Fibroblast of mammary gland (primary cell): ENCODE measurements at regions not wholly inside any gene's neighbourhood (a gene's known extent, or its start where the extent isn't known, plus 50 kb on each side); places are given as distances from the start of the nearest gene placed in this dataset.

Source experiments
- DNase-seq: peaks from one replicate; pipeline ENCODE4 v3.0.0-alpha.2; 2010; ENCODE audit warnings: low read depth
- H3K4me3 ChIP-seq: 2 replicates; pipeline ENCODE4 v1.5.1; 2011; ENCODE audit warnings: low read depth, mild to moderate bottlenecking, low read length, moderate library complexity; ENCODE audit not compliant: control insufficient read depth
- TF ChIP-seq, protein P1 (sequence below): conservative IDR thresholded peaks from 2 replicates; pipeline ENCODE4 v1.5.1; 2011; ENCODE audit warnings: low read depth, low read length, inconsistent platforms; ENCODE audit not compliant: control insufficient read depth, insufficient read depth

GRCh38 chr2:192484903-192485302 lies 290.2 kb upstream of the TMEFF2 start:
- TF ChIP-seq, protein P1, sequence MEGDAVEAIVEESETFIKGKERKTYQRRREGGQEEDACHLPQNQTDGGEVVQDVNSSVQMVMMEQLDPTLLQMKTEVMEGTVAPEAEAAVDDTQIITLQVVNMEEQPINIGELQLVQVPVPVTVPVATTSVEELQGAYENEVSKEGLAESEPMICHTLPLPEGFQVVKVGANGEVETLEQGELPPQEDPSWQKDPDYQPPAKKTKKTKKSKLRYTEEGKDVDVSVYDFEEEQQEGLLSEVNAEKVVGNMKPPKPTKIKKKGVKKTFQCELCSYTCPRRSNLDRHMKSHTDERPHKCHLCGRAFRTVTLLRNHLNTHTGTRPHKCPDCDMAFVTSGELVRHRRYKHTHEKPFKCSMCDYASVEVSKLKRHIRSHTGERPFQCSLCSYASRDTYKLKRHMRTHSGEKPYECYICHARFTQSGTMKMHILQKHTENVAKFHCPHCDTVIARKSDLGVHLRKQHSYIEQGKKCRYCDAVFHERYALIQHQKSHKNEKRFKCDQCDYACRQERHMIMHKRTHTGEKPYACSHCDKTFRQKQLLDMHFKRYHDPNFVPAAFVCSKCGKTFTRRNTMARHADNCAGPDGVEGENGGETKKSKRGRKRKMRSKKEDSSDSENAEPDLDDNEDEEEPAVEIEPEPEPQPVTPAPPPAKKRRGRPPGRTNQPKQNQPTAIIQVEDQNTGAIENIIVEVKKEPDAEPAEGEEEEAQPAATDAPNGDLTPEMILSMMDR, result no peak
- DNase-seq, result no peak
- no peak overlapping the region for H3K4me3 ChIP-seq

GRCh38 chr2:192480984-192481383 lies 286.3 kb upstream of the TMEFF2 start:
- TF ChIP-seq, protein P1, result no peak
- no peak overlapping the region for H3K4me3 ChIP-seq
- DNase-seq, result no peak

GRCh38 chr2:192473331-192473730 lies 278.6 kb upstream of the TMEFF2 start:
- no peak overlapping the region for H3K4me3 ChIP-seq
- no peak for DNase-seq
- TF ChIP-seq, protein P1, result no peak

- DNase-seq, result no peak
- no peak overlapping the region for H3K4me3 ChIP-seq
- TF ChIP-seq, protein P1, result no peak
Measured at GRCh38 chr2:192471982-192472381, 277.2 kb upstream of the TMEFF2 start.

GRCh38 chr2:192469612-192470011 lies 274.9 kb upstream of the TMEFF2 start:
- TF ChIP-seq, protein P1, result no peak
- no peak for DNase-seq
- H3K4me3 ChIP-seq, result no peak overlapping the region

GRCh38 chr2:192467953-192468660 lies 273.4 kb upstream of the TMEFF2 start:
- H3K4me3 ChIP-seq, result no peak overlapping the region
- DNase-seq, result no peak
- TF ChIP-seq, protein P1, result no peak

- H3K4me3 ChIP-seq, result no peak overlapping the region
- TF ChIP-seq, protein P1, result no peak
- no peak for DNase-seq
Measured at GRCh38 chr2:192465141-192465540, 270.4 kb upstream of the TMEFF2 start.
